H1 (cell line): ENCODE measurements at regions not wholly inside any gene's neighbourhood (a gene's known extent, or its start where the extent isn't known, plus 50 kb on each side); places are given as distances from the start of the nearest gene placed in this dataset.

Experiments
- CTCF ChIA-PET: fragments of 300-600 bp; sonication (Branson Sonifier 250); formaldehyde crosslinking; loops from one replicate; lab custom pipeline; 2021; ENCODE audit not compliant: partially characterized antibody; lab: Charles Lee
- POLR2A ChIA-PET: fragments of 300-600 bp; sonication (Branson Sonifier 250); formaldehyde crosslinking; loops from one replicate; lab custom pipeline; 2021; ENCODE audit warnings: inconsistent platforms; ENCODE audit not compliant: partially characterized antibody; lab: Charles Lee
- DNase-seq, 2 experiments: peaks; one replicate each; pipeline versions ENCODE4 v3.0.0 to v3.0.0-alpha.2; 2010 to 2022; ENCODE audit warnings: low spot score in 2 of 2, low read depth in 1 of 2, mixed read lengths in 1 of 2
- FAIRE-seq: peaks from 2 replicates; lab custom pipeline; 2011; peaks lifted over from hg19 to GRCh38; lab: Jason Lieb, UNC
- H2AFZ ChIP-seq: 2 replicates; pipeline ENCODE4 v1.8.1; 2012; ENCODE audit warnings: low read length, inconsistent platforms
- H2AK5ac ChIP-seq: 2 replicates; pipeline ENCODE4 v1.6.1; 2013; ENCODE audit warnings: low read depth, low read length
- H2BK120ac ChIP-seq: replicated peaks from 2 replicates; pipeline ENCODE3; 2013; ENCODE audit warnings: low read depth, low read length, inconsistent platforms
- H2BK12ac ChIP-seq: 2 replicates; pipeline ENCODE4 v1.6.1; 2013; ENCODE audit warnings: low read depth, low read length
- H2BK15ac ChIP-seq: 2 replicates; pipeline ENCODE4 v1.6.1; 2013; ENCODE audit warnings: low read length
- H2BK20ac ChIP-seq: 2 replicates; pipeline ENCODE4 v1.6.1; 2013; ENCODE audit warnings: low read length
- H2BK5ac ChIP-seq: 2 replicates; pipeline ENCODE4 v1.6.1; 2013; ENCODE audit warnings: low read depth, low read length
- H3K14ac ChIP-seq: 2 replicates; pipeline ENCODE4 v1.6.1; 2013; ENCODE audit warnings: inconsistent platforms; ENCODE audit not compliant: insufficient read length
- H3K18ac ChIP-seq: 2 replicates; pipeline ENCODE4 v1.6.1; 2013; ENCODE audit warnings: low read length; ENCODE audit errors: extremely low read depth
- H3K23ac ChIP-seq: 2 replicates; pipeline ENCODE4 v1.6.1; 2013; ENCODE audit warnings: inconsistent platforms; ENCODE audit not compliant: insufficient read length
- H3K23me2 ChIP-seq: 2 replicates; pipeline ENCODE4 v1.6.1; 2013; ENCODE audit warnings: low read depth, low read length
- H3K27ac ChIP-seq: 2 replicates; pipeline ENCODE4 v1.6.1; 2011; ENCODE audit warnings: low read depth, low read length, inconsistent platforms
- H3K27me3 ChIP-seq, 4 experiments: replicated peaks in 1 of 4; 1 replicate in 1 of 4; 2 replicates in 3 of 4; pipeline versions ENCODE4 v1.6.1 to v1.8.1; 2011 to 2013; ENCODE audit warnings: low read length in 3 of 4, mild to moderate bottlenecking in 3 of 4, inconsistent platforms in 2 of 4, mixed read lengths in 2 of 4, moderate library complexity in 1 of 4; ENCODE audit not compliant: control insufficient read depth in 3 of 4, insufficient read depth in 3 of 4; ENCODE audit errors: extremely low read depth in 1 of 4
- H3K36me3 ChIP-seq, 4 experiments: 2 replicates each; pipeline versions ENCODE4 v1.6.1 to v1.8.1; 2011 to 2013; ENCODE audit warnings: mild to moderate bottlenecking in 4 of 4, low read length in 3 of 4, moderate library complexity in 2 of 4, control low read depth in 1 of 4, inconsistent platforms in 1 of 4; ENCODE audit not compliant: insufficient read depth in 4 of 4, control insufficient read depth in 2 of 4
- H3K4ac ChIP-seq: replicated peaks from 2 replicates; pipeline ENCODE3; 2013; ENCODE audit warnings: low read length, low read depth, mixed read lengths, inconsistent platforms; ENCODE audit not compliant: insufficient read length
- H3K4me1 ChIP-seq, 4 experiments: replicated peaks in 1 of 4; 1 replicate in 1 of 4; 2 replicates in 3 of 4; pipeline versions ENCODE4 v1.6.1 to v1.8.1; 2011 to 2013; ENCODE audit warnings: low read length in 3 of 4, inconsistent platforms in 2 of 4, mixed read lengths in 1 of 4; ENCODE audit not compliant: insufficient read depth in 4 of 4, control insufficient read depth in 3 of 4
- H3K4me2 ChIP-seq, 2 experiments: 2 replicates each; pipeline versions ENCODE4 v1.6.1 to v1.8.1; 2011 to 2013; ENCODE audit warnings: low read depth in 2 of 2, low read length in 2 of 2, control low read depth in 1 of 2, inconsistent platforms in 1 of 2, mild to moderate bottlenecking in 1 of 2; ENCODE audit not compliant: insufficient read depth in 1 of 2
- H3K4me3 ChIP-seq, 4 experiments: fragments of 200-600, 300-600 bp in 1 of 4; sonication (generic), shearing (Covaris generic), sonication (Bioruptor Twin) in 1 of 4; 2 replicates each; pipeline versions ENCODE4 v1.5.1 to v1.8.1; 2011 to 2016; ENCODE audit warnings: low read length in 4 of 4, low read depth in 3 of 4, control low read depth in 2 of 4, inconsistent platforms in 2 of 4, mild to moderate bottlenecking in 2 of 4, mixed read lengths in 1 of 4, moderate library complexity in 1 of 4; ENCODE audit not compliant: insufficient read depth in 2 of 4; ENCODE audit errors: extremely low read depth in 1 of 4
- H3K56ac ChIP-seq: replicated peaks from 2 replicates; pipeline ENCODE3; 2013; ENCODE audit warnings: low read depth, mild to moderate bottlenecking, mixed read lengths, low read length, inconsistent platforms; ENCODE audit not compliant: insufficient read length
- H3K79me1 ChIP-seq: 2 replicates; pipeline ENCODE4 v1.6.1; 2013; ENCODE audit warnings: low read depth, low read length, control low read depth
- H3K79me2 ChIP-seq, 2 experiments: 2 replicates each; pipeline versions ENCODE4 v1.6.1 to v1.8.1; 2012 to 2013; ENCODE audit warnings: low read length in 2 of 2, mild to moderate bottlenecking in 2 of 2, inconsistent platforms in 1 of 2; ENCODE audit not compliant: insufficient read depth in 2 of 2, control insufficient read depth in 1 of 2
- H3K9ac ChIP-seq, 4 experiments: replicated peaks in 1 of 4; 1 replicate in 1 of 4; 2 replicates in 3 of 4; pipeline versions ENCODE4 v1.6.1 to v1.8.1; 2011 to 2013; ENCODE audit warnings: low read depth in 3 of 4, low read length in 3 of 4, control low read depth in 2 of 4, mild to moderate bottlenecking in 2 of 4, moderate library complexity in 2 of 4, inconsistent platforms in 1 of 4; ENCODE audit errors: extremely low read depth in 1 of 4
- H3K9me3 ChIP-seq, 2 experiments: 2 replicates each; pipeline versions ENCODE4 v1.6.1 to v1.8.1; 2012 to 2013; ENCODE audit warnings: mild to moderate bottlenecking in 2 of 2, moderate library complexity in 2 of 2, control low read depth in 1 of 2, inconsistent platforms in 1 of 2, low read depth in 1 of 2, low read length in 1 of 2, mixed read lengths in 1 of 2; ENCODE audit not compliant: insufficient read depth in 2 of 2
- H4K20me1 ChIP-seq, 2 experiments: replicated peaks in 1 of 2; 2 replicates each; pipeline versions ENCODE3 to v1.8.1; 2011 to 2013; ENCODE audit warnings: inconsistent platforms in 2 of 2, low read length in 2 of 2, mild to moderate bottlenecking in 1 of 2; ENCODE audit not compliant: insufficient read depth in 2 of 2, control insufficient read depth in 1 of 2
- H4K5ac ChIP-seq: 2 replicates; pipeline ENCODE4 v1.6.1; 2013; ENCODE audit warnings: low read length, low read depth, mixed read lengths, inconsistent platforms; ENCODE audit not compliant: insufficient read length
- H4K8ac ChIP-seq: 2 replicates; pipeline ENCODE4 v1.8.0; 2013; ENCODE audit warnings: mild to moderate bottlenecking, moderate library complexity, low read length, inconsistent platforms; ENCODE audit not compliant: insufficient read depth; ENCODE audit errors: extremely low read depth
- H4K91ac ChIP-seq: replicated peaks from 2 replicates; pipeline ENCODE3; 2013; ENCODE audit warnings: low read length, mixed read lengths, inconsistent platforms; ENCODE audit not compliant: insufficient read length
- HDAC2 ChIP-seq, 2 experiments: fragments of 300-600 bp in 1 of 2; sonication (generic) in 1 of 2; IDR thresholded peaks; 2 replicates each; pipeline ENCODE4 v1.6.1; 2011 to 2012; ENCODE audit warnings: low read depth in 2 of 2, low read length in 2 of 2, mild to moderate bottlenecking in 2 of 2, moderate library complexity in 2 of 2, borderline replicate concordance in 1 of 2, inconsistent platforms in 1 of 2
- JUN ChIP-seq: IDR thresholded peaks from 2 replicates; pipeline ENCODE4 v1.6.1; 2011; ENCODE audit warnings: low read depth, mild to moderate bottlenecking, improper control_type of control experiment, low read length
- MAFK ChIP-seq: IDR thresholded peaks from 2 replicates; pipeline ENCODE4 v1.6.1; 2012; ENCODE audit warnings: low read depth, mild to moderate bottlenecking, improper control_type of control experiment, low read length
- RNF2 ChIP-seq: fragments of 200-900, 300-1000 bp; sonication (generic); IDR thresholded peaks from 2 replicates; pipeline ENCODE4 v1.7.1; 2016; ENCODE audit warnings: borderline replicate concordance, low read depth, mild to moderate bottlenecking, antibody characterized with exemption, low read length; ENCODE audit not compliant: poor library complexity, severe bottlenecking; ENCODE audit errors: missing control alignments
- SIN3A ChIP-seq, 2 experiments: IDR thresholded peaks in 1 of 2; conservative IDR thresholded peaks in 1 of 2; 2 replicates each; pipeline ENCODE4 v1.6.1; 2011 to 2012; ENCODE audit warnings: low read length in 2 of 2, improper control_type of control experiment in 1 of 2, low read depth in 1 of 2, mild to moderate bottlenecking in 1 of 2
- SUZ12 ChIP-seq: fragments of 200-600 bp; sonication (generic); IDR thresholded peaks from 2 replicates; pipeline ENCODE4 v1.6.1; 2012; ENCODE audit warnings: mild to moderate bottlenecking, inconsistent platforms, low read length, moderate library complexity, mixed read lengths
- TAF1 ChIP-seq: IDR thresholded peaks from 2 replicates; pipeline ENCODE4 v1.6.1; 2011; ENCODE audit warnings: mild to moderate bottlenecking, low read depth, low read length
- TAF7 ChIP-seq: optimal IDR thresholded peaks from 2 replicates; pipeline ENCODE3; 2011; ENCODE audit warnings: low read depth, mild to moderate bottlenecking, inconsistent platforms, low read length, moderate library complexity, borderline replicate concordance
- WGBS, 2 experiments: shearing (Covaris generic) in 1 of 2; methylation state at CpG; one replicate each; pipeline versions ENCODE4 v1.1.6 to v1.1.7; 2013 to 2015; ENCODE audit warnings: low lambda C conversion rate in 2 of 2, mixed read lengths in 2 of 2, inconsistent platforms in 1 of 2, low coverage in 1 of 2, missing lambda C conversion rate in 1 of 2; ENCODE audit not compliant: insufficient replicate concordance in 2 of 2, insufficient coverage in 1 of 2, insufficient read length in 1 of 2; ENCODE audit errors: extremely low coverage in 1 of 2, missing lambda C conversion rate in 1 of 2; 5-methylcytosine and 5-hydroxymethylcytosine counted together

DNA sequence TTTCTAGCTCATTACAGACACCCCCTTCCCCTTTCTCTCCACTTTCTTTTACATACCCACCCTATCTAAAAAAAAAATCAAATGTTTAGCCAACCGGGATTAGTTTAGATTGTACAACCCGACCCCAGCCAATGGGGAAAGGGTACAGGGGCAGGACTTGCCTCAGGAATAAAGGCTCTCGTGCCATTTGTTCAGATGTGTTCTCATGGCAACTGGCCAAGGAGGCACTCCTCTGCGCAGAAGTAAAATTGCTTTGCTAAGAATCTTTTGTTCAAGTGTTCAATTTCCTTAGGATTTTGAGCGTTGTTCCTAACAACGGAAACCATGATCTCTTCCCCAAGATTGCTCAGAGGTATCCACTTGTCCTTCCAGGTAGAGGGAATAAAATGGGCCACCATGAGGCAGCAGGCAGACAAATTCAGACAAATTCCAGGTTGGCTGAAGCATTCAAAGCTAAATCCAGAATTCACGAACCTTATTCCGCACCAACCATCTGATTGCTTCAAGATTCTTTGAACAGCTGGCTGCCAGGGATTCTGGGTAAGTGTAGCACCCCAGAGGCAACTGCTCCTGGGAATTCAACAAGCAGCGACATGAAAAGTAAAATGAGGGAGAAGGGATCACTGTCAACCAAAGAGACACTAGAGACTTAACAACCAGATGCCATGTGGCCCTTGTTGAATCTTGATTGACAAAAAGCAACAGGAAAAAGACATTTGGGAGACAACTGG is 431.8 kb downstream of the PREX1 start:
- no peak for FAIRE-seq
- H3K9me3 ChIP-seq: peaks cover 7 to 8% of the 10 kb centered on the region in 2 experiments; a peak in 2 of 4 replicates
- H3K4ac ChIP-seq: no peak overlapping the region
- no peak overlapping the region for H2BK20ac ChIP-seq
- no peak overlapping the region for H2BK5ac ChIP-seq
- H3K23ac ChIP-seq: no peak overlapping the region
- H3K4me1 ChIP-seq: no peaks in the 10 kb centered on the region; a peak in 2 of 7 replicates
- no peak overlapping the region for H3K56ac ChIP-seq
- H3K23me2 ChIP-seq: no peaks in the 10 kb centered on the region
- no peak overlapping the region for H2BK12ac ChIP-seq
- no peak overlapping the region for H3K4me2 ChIP-seq
- no peak overlapping the region for H3K9ac ChIP-seq
- H4K91ac ChIP-seq: no peak overlapping the region
- no peaks in the 10 kb centered on the region for H3K79me2 ChIP-seq
- no peak overlapping the region for H4K5ac ChIP-seq
- no peak for DNase-seq
- H4K20me1 ChIP-seq: no peaks in the 10 kb centered on the region
- H3K27ac ChIP-seq: no peak overlapping the region
- WGBS, 2 experiments: 90% methylated on average over 9 of the region's 9 CpGs; no CpG with 5 or more reads in 1 of the 2 experiments
- ChIA-PET CTCF (interaction anchor here (1.1 to 3.1 kb wide), 3 partner anchors 8 to 225 kb away, joined by 3 to 15 read pairs (median 4); no protein-coding TSS in a partner anchor), POLR2A (no interaction called here)
- H3K79me1 ChIP-seq: no peaks in the 10 kb centered on the region
- H2AFZ ChIP-seq: no peak overlapping the region
- H3K27me3 ChIP-seq: no peaks in the 10 kb centered on the region
- H3K18ac ChIP-seq: no peak overlapping the region
- no peak overlapping the region for H3K14ac ChIP-seq
- no peaks in the 10 kb centered on the region for H3K36me3 ChIP-seq
- H4K8ac ChIP-seq: no peak overlapping the region
- no peak overlapping the region for H2BK120ac ChIP-seq
- H3K4me3 ChIP-seq: no peak overlapping the region
- H2AK5ac ChIP-seq: no peak overlapping the region
- no peak overlapping the region for H2BK15ac ChIP-seq
- TF ChIP-seq TAF7 (no peak), JUN (no peak), MAFK (no peak), SIN3A (conservative IDR thresholded peaks at IDR 0.05 in 1 of 2, IDR thresholded peaks at IDR 0.05 in 1 of 2; ENCODE audit: low read depth in 1 of 2, low read length in 2 of 2) (no peak), HDAC2 (IDR thresholded peaks at IDR 0.05; ENCODE audit: borderline replicate concordance in 1 of 2, low read depth in 2 of 2, low read length in 2 of 2) (no peak), SUZ12 (no peak), RNF2 (no peak), TAF1 (no peak)
